H9 (cell line): ENCODE measurements at regions not wholly inside any gene's neighbourhood (a gene's known extent, or its start where the extent isn't known, plus 50 kb on each side); places are given as distances from the start of the nearest gene placed in this dataset.
A peak's percentile ranks its signal among the peaks of the same experiment; 100 is the strongest.
"Not testable (repeated sequence)": the region's sequence is repeated elsewhere in the genome, so short reads cannot be mapped to it uniquely, and the experiment has no call there.

Source experiments
- DNase-seq: peaks from one replicate; pipeline ENCODE4 v3.0.0-alpha.2; 2017
- H2AFZ ChIP-seq: one replicate; pipeline ENCODE4 v1.6.1; 2013; ENCODE audit warnings: mild to moderate bottlenecking, low read length, control low read depth, moderate library complexity
- H2AK5ac ChIP-seq: 2 replicates; pipeline ENCODE4 v1.6.1; 2013; ENCODE audit warnings: low read length, control low read depth, mixed read lengths; ENCODE audit not compliant: insufficient read length
- H2BK120ac ChIP-seq: one replicate; pipeline ENCODE4 v1.6.1; 2013; ENCODE audit warnings: low read depth, mild to moderate bottlenecking, low read length, control low read depth, inconsistent platforms; ENCODE audit not compliant: poor library complexity, severe bottlenecking
- H2BK12ac ChIP-seq: 2 replicates; pipeline ENCODE4 v1.6.1; 2013; ENCODE audit warnings: low read length, control low read depth, mixed read lengths, low read depth; ENCODE audit not compliant: insufficient read length
- H2BK15ac ChIP-seq: 2 replicates; pipeline ENCODE4 v1.6.1; 2013; ENCODE audit warnings: low read depth, low read length, control low read depth
- H2BK20ac ChIP-seq: one replicate; pipeline ENCODE4 v1.6.1; 2013; ENCODE audit warnings: low read depth, mild to moderate bottlenecking, low read length, control low read depth, inconsistent platforms; ENCODE audit not compliant: poor library complexity, severe bottlenecking
- H2BK5ac ChIP-seq: 2 replicates; pipeline ENCODE4 v1.6.1; 2013; ENCODE audit warnings: low read length, control low read depth, mixed read lengths; ENCODE audit not compliant: insufficient read length
- H3K14ac ChIP-seq: 2 replicates; pipeline ENCODE4 v1.6.1; 2013; ENCODE audit warnings: low read length, control low read depth; ENCODE audit not compliant: insufficient read depth
- H3K18ac ChIP-seq: 2 replicates; pipeline ENCODE4 v1.6.1; 2013; ENCODE audit warnings: low read depth, mild to moderate bottlenecking, mixed read lengths, low read length, control low read depth; ENCODE audit not compliant: insufficient read length
- H3K23ac ChIP-seq: 2 replicates; pipeline ENCODE4 v1.6.1; 2013; ENCODE audit warnings: low read length, control low read depth, mixed read lengths, low read depth; ENCODE audit not compliant: insufficient read length
- H3K23me2 ChIP-seq: 2 replicates; pipeline ENCODE4 v1.6.1; 2013; ENCODE audit warnings: low read depth, mild to moderate bottlenecking, mixed read lengths, low read length, control low read depth; ENCODE audit not compliant: insufficient read length, poor library complexity, severe bottlenecking
- H3K27ac ChIP-seq: 2 replicates; pipeline ENCODE4 v1.5.1; 2013; ENCODE audit warnings: low read length, control low read depth, mixed read lengths, low read depth; ENCODE audit not compliant: insufficient read length
- H3K27me3 ChIP-seq: 2 replicates; pipeline ENCODE4 v1.6.1; 2013; ENCODE audit warnings: low read length, control low read depth, inconsistent platforms; ENCODE audit not compliant: insufficient read depth
- H3K4ac ChIP-seq: 2 replicates; pipeline ENCODE4 v1.6.1; 2013; ENCODE audit warnings: low read depth, mild to moderate bottlenecking, control low read depth, inconsistent platforms, low read length, moderate library complexity
- H3K4me1 ChIP-seq: 2 replicates; pipeline ENCODE4 v1.6.1; 2013; ENCODE audit warnings: low read length, control low read depth, inconsistent platforms; ENCODE audit not compliant: insufficient read depth
- H3K4me2 ChIP-seq: 2 replicates; pipeline ENCODE4 v1.6.1; 2013; ENCODE audit warnings: low read length, control low read depth, mixed read lengths; ENCODE audit not compliant: insufficient read length, insufficient read depth
- H3K56ac ChIP-seq: 2 replicates; pipeline ENCODE4 v1.6.1; 2013; ENCODE audit warnings: low read depth, mild to moderate bottlenecking, mixed read lengths, low read length, control low read depth; ENCODE audit not compliant: insufficient read length
- H3K79me1 ChIP-seq: 2 replicates; pipeline ENCODE4 v1.6.1; 2013; ENCODE audit warnings: low read depth, mild to moderate bottlenecking, moderate library complexity, low read length, control low read depth, inconsistent platforms; ENCODE audit not compliant: insufficient read depth, poor library complexity, severe bottlenecking
- H3K79me2 ChIP-seq: 2 replicates; pipeline ENCODE4 v1.6.1; 2013; ENCODE audit warnings: low read length, control low read depth, inconsistent platforms; ENCODE audit not compliant: insufficient read depth
- H3K9ac ChIP-seq: 2 replicates; pipeline ENCODE4 v1.6.1; 2013; ENCODE audit warnings: low read length, control low read depth, mixed read lengths; ENCODE audit not compliant: insufficient read length; ENCODE audit errors: extremely low read depth
- H3K9me3 ChIP-seq: one replicate; pipeline ENCODE4 v1.6.1; 2013; ENCODE audit warnings: low read depth, low read length, inconsistent platforms; ENCODE audit not compliant: control insufficient read depth
- H3T11ph ChIP-seq: one replicate; pipeline ENCODE4 v1.6.1; 2013; ENCODE audit warnings: mild to moderate bottlenecking, low read length, control low read depth, inconsistent platforms
- H4K20me1 ChIP-seq: one replicate; pipeline ENCODE4 v1.6.1; 2013; ENCODE audit not compliant: control insufficient read depth, insufficient read length, insufficient read depth
- H4K5ac ChIP-seq: 2 replicates; pipeline ENCODE4 v1.6.1; 2013; ENCODE audit warnings: low read depth, mild to moderate bottlenecking, mixed read lengths, low read length, control low read depth; ENCODE audit not compliant: insufficient read length
- H4K8ac ChIP-seq: replicated peaks from 2 replicates; pipeline ENCODE4 v1.6.1; 2013; ENCODE audit warnings: low read length, control low read depth, mixed read lengths, low read depth; ENCODE audit not compliant: insufficient read length
- H4K91ac ChIP-seq: 2 replicates; pipeline ENCODE4 v1.6.1; 2013; ENCODE audit warnings: low read depth, mild to moderate bottlenecking, moderate library complexity, mixed read lengths, low read length, control low read depth; ENCODE audit not compliant: insufficient read length
- H3K27ac Mint-ChIP-seq, 3 experiments: 2 replicates in 2 of 3; 3 replicates in 1 of 3; pipeline ENCODE4 v1.8.0; 2020 to 2021; ENCODE audit warnings: mixed read lengths in 3 of 3, mild to moderate bottlenecking in 1 of 3, moderate library complexity in 1 of 3
- H3K27me3 Mint-ChIP-seq: 2 replicates; pipeline ENCODE4 v1.8.0; 2021; ENCODE audit warnings: low read depth, mild to moderate bottlenecking, moderate library complexity, mixed read lengths
- H3K36me3 Mint-ChIP-seq, 3 experiments: 2 replicates in 2 of 3; 3 replicates in 1 of 3; pipeline ENCODE4 v1.8.0; 2020 to 2021; ENCODE audit warnings: low read depth in 3 of 3, mixed read lengths in 3 of 3; ENCODE audit not compliant: insufficient read depth in 1 of 3
- H3K4me1 Mint-ChIP-seq, 2 experiments: 2 replicates each; pipeline ENCODE4 v1.8.0; 2020; ENCODE audit warnings: mixed read lengths in 2 of 2
- H3K4me3 Mint-ChIP-seq, 2 experiments: 2 replicates in 1 of 2; 3 replicates in 1 of 2; pipeline ENCODE4 v1.8.0; 2020 to 2021; ENCODE audit warnings: mild to moderate bottlenecking in 2 of 2, mixed read lengths in 2 of 2, moderate library complexity in 1 of 2
- H3K9me3 Mint-ChIP-seq, 2 experiments: 2 replicates in 1 of 2; 3 replicates in 1 of 2; pipeline ENCODE4 v1.8.0; 2020; ENCODE audit warnings: mild to moderate bottlenecking in 2 of 2, mixed read lengths in 2 of 2, moderate library complexity in 1 of 2
- WGBS: extraction: QIAGEN DNeasy Blood & Tissue Kit; methylation state at CpG from one replicate; pipeline ENCODE4 v1.1.7; 2013; ENCODE audit warnings: missing lambda C conversion rate, low lambda C conversion rate, mixed read lengths; ENCODE audit not compliant: insufficient read length; ENCODE audit errors: extremely low coverage; 5-methylcytosine and 5-hydroxymethylcytosine counted together
- TF ChIP-seq, protein P1 (sequence below): fragments of 200-600 bp; sonication (generic); conservative IDR thresholded peaks from 3 replicates; pipeline ENCODE4 v1.8.0; 2021; ENCODE audit warnings: antibody characterized with exemption, mild to moderate bottlenecking

DNA sequence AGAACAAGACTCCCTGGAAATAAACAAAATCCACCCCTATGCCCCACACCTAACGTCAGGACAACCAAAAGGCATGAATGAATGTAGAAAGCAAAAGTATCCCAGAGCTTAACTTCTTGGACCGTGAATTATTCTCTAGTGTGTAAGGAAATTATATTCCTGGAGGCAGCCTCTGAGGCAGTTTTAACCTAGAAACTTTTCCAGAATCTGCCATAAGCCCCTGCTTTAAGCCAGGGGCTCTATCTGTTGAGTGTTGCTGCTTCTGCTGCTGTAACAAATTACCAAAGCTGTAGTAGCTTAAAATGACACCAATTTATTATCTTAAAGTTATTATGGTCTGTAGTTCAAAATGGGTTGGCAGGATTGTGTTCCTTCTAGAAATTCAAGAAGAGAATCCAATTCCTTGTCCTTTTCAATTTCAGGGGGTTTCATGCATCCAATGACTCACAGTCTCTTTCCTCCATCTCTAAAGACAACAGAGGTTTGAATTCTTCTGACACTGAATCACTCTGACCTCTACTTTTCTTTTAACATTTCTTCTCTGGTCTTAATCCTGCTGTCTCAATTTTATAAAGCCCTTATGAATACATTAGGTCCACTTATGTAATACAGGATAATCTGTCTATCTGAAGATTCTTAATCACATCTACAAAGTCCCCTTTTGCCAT lies 242.7 kb downstream of the ATXN7L3B start:
- no peak overlapping the region for H2BK12ac ChIP-seq
- no peaks in the 10 kb centered on the region for H3K9me3 Mint-ChIP-seq
- H3K27me3 Mint-ChIP-seq: no peaks in the 10 kb centered on the region
- TF ChIP-seq, protein P1, sequence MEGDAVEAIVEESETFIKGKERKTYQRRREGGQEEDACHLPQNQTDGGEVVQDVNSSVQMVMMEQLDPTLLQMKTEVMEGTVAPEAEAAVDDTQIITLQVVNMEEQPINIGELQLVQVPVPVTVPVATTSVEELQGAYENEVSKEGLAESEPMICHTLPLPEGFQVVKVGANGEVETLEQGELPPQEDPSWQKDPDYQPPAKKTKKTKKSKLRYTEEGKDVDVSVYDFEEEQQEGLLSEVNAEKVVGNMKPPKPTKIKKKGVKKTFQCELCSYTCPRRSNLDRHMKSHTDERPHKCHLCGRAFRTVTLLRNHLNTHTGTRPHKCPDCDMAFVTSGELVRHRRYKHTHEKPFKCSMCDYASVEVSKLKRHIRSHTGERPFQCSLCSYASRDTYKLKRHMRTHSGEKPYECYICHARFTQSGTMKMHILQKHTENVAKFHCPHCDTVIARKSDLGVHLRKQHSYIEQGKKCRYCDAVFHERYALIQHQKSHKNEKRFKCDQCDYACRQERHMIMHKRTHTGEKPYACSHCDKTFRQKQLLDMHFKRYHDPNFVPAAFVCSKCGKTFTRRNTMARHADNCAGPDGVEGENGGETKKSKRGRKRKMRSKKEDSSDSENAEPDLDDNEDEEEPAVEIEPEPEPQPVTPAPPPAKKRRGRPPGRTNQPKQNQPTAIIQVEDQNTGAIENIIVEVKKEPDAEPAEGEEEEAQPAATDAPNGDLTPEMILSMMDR: no peak
- H2BK120ac ChIP-seq: no peak overlapping the region
- H2AK5ac ChIP-seq: no peak overlapping the region
- H3K4me1 ChIP-seq: no peaks in the 10 kb centered on the region
- no peak overlapping the region for H2BK5ac ChIP-seq
- no peak overlapping the region for H3K9ac ChIP-seq
- no peak overlapping the region for H3K4me3 Mint-ChIP-seq
- no peaks in the 10 kb centered on the region for H4K20me1 ChIP-seq
- H3K27ac Mint-ChIP-seq: peak overlapping the region in 1 of 3 experiments; percentile 74; a peak in 1 of 7 replicates
- no peaks in the 10 kb centered on the region for H3K79me2 ChIP-seq
- H3K23ac ChIP-seq: no peak overlapping the region
- H3K23me2 ChIP-seq: no peaks in the 10 kb centered on the region
- H2BK20ac ChIP-seq: no peak overlapping the region
- no peak overlapping the region for H4K5ac ChIP-seq
- no peaks in the 10 kb centered on the region for H3K79me1 ChIP-seq
- H3K18ac ChIP-seq: no peak overlapping the region
- H4K91ac ChIP-seq: no peak overlapping the region
- H2AFZ ChIP-seq: no peak overlapping the region
- H3K27ac ChIP-seq: no peak overlapping the region
- no peak overlapping the region for H3K4ac ChIP-seq
- no peak overlapping the region for H3K56ac ChIP-seq
- no peak overlapping the region for H3K4me2 ChIP-seq
- H3T11ph ChIP-seq: no peak overlapping the region
- 0 out of 4 replicates have a peak, but pooled peaks cover 0 to 3% of the 10 kb centered on the region in 2 experiments for H3K4me1 Mint-ChIP-seq
- no peak overlapping the region for H2BK15ac ChIP-seq
- no peaks in the 10 kb centered on the region for H3K36me3 Mint-ChIP-seq
- H3K14ac ChIP-seq: no peak overlapping the region
- H4K8ac ChIP-seq: no peak overlapping the region
- no peaks in the 10 kb centered on the region for H3K9me3 ChIP-seq
- no CpG with 5 or more reads among the region's 2 CpGs for WGBS
- no peak for DNase-seq
- H3K27me3 ChIP-seq: no peaks in the 10 kb centered on the region

DNA sequence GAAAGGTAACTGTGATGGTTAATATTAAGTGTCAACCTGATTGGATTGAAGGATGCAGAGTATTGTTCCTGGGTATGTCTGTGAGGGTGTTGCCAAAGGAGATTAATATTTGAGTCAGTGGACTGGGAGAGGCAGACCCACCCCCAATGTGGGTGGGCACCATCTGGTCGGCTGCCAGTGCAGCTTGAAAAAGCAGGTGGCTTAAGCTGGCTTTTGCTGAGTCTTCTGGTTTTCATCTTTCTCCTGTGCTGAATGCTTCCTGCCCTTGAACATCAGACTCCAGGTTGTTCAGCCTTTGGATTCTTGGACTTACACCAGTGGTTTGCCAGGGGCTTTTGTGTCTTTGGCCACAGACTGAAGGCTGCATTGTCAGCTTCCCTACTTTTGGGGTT lies 243.2 kb downstream of the ATXN7L3B start:
- H3K36me3 Mint-ChIP-seq, DNase-seq, H3T11ph ChIP-seq, H4K5ac ChIP-seq, H4K8ac ChIP-seq, H2BK12ac ChIP-seq, H3K4me3 Mint-ChIP-seq, H3K27me3 ChIP-seq, H3K4ac ChIP-seq, H3K18ac ChIP-seq, H2BK20ac ChIP-seq, H4K20me1 ChIP-seq, H3K9me3 ChIP-seq, H3K23ac ChIP-seq, H2AFZ ChIP-seq, H2BK120ac ChIP-seq, H3K56ac ChIP-seq, H3K4me2 ChIP-seq, H3K14ac ChIP-seq, H3K9me3 Mint-ChIP-seq, H3K4me1 ChIP-seq, H3K9ac ChIP-seq, H3K79me2 ChIP-seq, H3K23me2 ChIP-seq, H2AK5ac ChIP-seq, H3K4me1 Mint-ChIP-seq, H3K27ac ChIP-seq, H4K91ac ChIP-seq, H3K27ac Mint-ChIP-seq, H3K27me3 Mint-ChIP-seq, H2BK15ac ChIP-seq, H2BK5ac ChIP-seq, H3K79me1 ChIP-seq: not testable (repeated sequence)
- no CpG with 5 or more reads among the region's 1 CpG for WGBS
